GM13976 (cell line): ENCODE measurements at regions not wholly inside any gene's neighbourhood (a gene's known extent, or its start where the extent isn't known, plus 50 kb on each side); places are given as distances from the start of the nearest gene placed in this dataset.

ENCODE experiments used
- DNase-seq: peaks from one replicate; pipeline ENCODE4 v3.0.0; 2012; ENCODE audit warnings: low spot score
- CTCF ChIP-seq: IDR thresholded peaks from 2 replicates; pipeline ENCODE4 v1.5.1; 2012; ENCODE audit warnings: borderline replicate concordance, mild to moderate bottlenecking; ENCODE audit not compliant: insufficient read depth; ENCODE audit errors: extremely low read depth, missing control alignments, control extremely low read depth
- in situ Hi-C: fragments of 300-500 bp; cut with MboI; formaldehyde crosslinking; loops from one replicate; pipeline ENCODE4 v1.12.0; 2022; ENCODE audit warnings: low sequenced_read_pairs, mixed read lengths, inconsistent platforms; ENCODE audit not compliant: unreplicated experiment

GRCh38 chr9:28158451-28158850 is 585.2 kb upstream of the C9orf72 start:
- no peak for DNase-seq
- in situ Hi-C loops = no loop called here
- TF ChIP-seq CTCF = no peak

GRCh38 chr9:28163619-28164018 is 590.3 kb upstream of the C9orf72 start:
- in situ Hi-C loops = no loop called here
- no peak for TF ChIP-seq CTCF
- no peak for DNase-seq

GRCh38 chr9:28166179-28166578 is 592.9 kb upstream of the C9orf72 start:
- in situ Hi-C loops = no loop called here
- no peak for DNase-seq
- TF ChIP-seq CTCF = no peak

DNA sequence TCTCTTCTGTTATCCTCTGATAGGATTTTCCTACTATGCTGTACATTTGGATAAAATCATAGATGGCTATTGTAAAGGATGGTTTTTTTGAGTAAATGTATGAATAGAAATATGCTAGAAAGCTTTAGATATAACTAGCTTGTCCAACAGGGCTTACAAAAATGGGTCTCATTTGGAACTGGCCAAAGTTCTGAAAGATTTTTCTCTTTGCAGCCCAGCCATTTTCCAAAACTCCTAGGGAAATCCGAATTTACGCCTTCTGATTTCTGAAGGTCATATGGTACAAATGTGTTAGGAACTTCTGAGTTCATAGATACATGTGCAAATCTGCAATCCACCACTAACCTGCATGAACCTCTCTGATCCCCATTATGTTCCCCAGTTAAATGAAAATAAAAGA is 603.9 kb upstream of the C9orf72 start:
- DNase-seq = no peak
- no peak for TF ChIP-seq CTCF

GRCh38 chr9:28177925-28178324 is 604.6 kb upstream of the C9orf72 start:
- no peak for DNase-seq
- in situ Hi-C loops = no loop called here
- no peak for TF ChIP-seq CTCF

More for the DNA sequence above, 603.9 kb upstream of the C9orf72 start:
- in situ Hi-C loops = no loop called here

DNA sequence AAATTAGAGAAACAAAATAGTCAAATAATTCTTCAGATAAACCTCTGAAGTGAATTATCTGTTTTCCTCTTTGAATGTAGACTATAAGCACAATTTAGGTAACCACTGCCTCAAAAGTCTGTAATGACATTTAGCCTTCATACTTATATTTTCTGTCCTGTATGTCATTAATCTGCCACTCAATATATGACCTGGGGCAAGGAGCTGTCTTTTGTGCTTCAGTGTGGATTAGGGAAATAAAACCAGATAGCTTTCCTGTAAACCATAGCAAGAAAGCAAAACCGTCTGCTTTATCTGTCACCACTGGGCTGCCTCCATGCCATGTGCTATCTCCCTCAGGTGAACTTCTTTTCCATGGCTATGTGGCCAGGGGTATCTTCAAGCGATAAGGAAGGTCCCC is 606.6 kb upstream of the C9orf72 start:
- DNase-seq = no peak
- in situ Hi-C loops = no loop called here
- no peak for TF ChIP-seq CTCF

GRCh38 chr9:28190981-28191380 is 617.7 kb upstream of the C9orf72 start:
- DNase-seq = no peak
- in situ Hi-C loops = no loop called here
- TF ChIP-seq CTCF = no peak
